Mucosa of descending colon (tissue), 3 donors: ENCODE measurements at regions not wholly inside any gene's neighbourhood (a gene's known extent, or its start where the extent isn't known, plus 50 kb on each side); places are given as distances from the start of the nearest gene placed in this dataset.

Source experiments
- ATAC-seq: fragments of 200-7000 bp; cut with Tn5 transposase; one replicate; pipeline ENCODE4 v1.9.1; 2020; ENCODE audit warnings: mild to moderate bottlenecking, moderate library complexity
- DNase-seq, 3 donors: peaks; one replicate each; pipeline ENCODE4 v3.0.0-alpha.2; 2020
- H3K36me3 ChIP-seq: fragments of 200-600 bp; one replicate; pipeline ENCODE4 v1.8.0; 2021; ENCODE audit warnings: low read depth, mild to moderate bottlenecking
- H3K4me1 ChIP-seq: fragments of 200-600 bp; one replicate; pipeline ENCODE4 v1.8.0; 2021; ENCODE audit warnings: low read depth, mild to moderate bottlenecking
- H3K4me3 ChIP-seq: fragments of 200-600 bp; one replicate; pipeline ENCODE4 v1.8.0; 2021; ENCODE audit warnings: mild to moderate bottlenecking
- H3K9me3 ChIP-seq: fragments of 200-600 bp; one replicate; pipeline ENCODE4 v1.8.0; 2021; ENCODE audit warnings: mild to moderate bottlenecking
- CTCF ChIP-seq: fragments of 200-600 bp; IDR thresholded peaks from one replicate; pipeline ENCODE4 v1.8.0; 2022; ENCODE audit warnings: antibody characterized with exemption, mild to moderate bottlenecking
- intact Hi-C, 2 donors: fragments of 100-400 bp; cut with DNase I in 1 of 2; cut with micrococcal nuclease in 1 of 2; formaldehyde crosslinking; loops; one replicate each; pipeline versions ENCODE4 v1.11.0 to v1.11.1; 2022; cut with DNase I, micrococcal nuclease
- donor health status: DM: no; HTN: no; CAD: no; lungs with moderate emphysema.
- donor health status: DM: no; HTN: no; CAD: no.
- donor health status: DM: no; HTN: yes; CAD: no.

DNA sequence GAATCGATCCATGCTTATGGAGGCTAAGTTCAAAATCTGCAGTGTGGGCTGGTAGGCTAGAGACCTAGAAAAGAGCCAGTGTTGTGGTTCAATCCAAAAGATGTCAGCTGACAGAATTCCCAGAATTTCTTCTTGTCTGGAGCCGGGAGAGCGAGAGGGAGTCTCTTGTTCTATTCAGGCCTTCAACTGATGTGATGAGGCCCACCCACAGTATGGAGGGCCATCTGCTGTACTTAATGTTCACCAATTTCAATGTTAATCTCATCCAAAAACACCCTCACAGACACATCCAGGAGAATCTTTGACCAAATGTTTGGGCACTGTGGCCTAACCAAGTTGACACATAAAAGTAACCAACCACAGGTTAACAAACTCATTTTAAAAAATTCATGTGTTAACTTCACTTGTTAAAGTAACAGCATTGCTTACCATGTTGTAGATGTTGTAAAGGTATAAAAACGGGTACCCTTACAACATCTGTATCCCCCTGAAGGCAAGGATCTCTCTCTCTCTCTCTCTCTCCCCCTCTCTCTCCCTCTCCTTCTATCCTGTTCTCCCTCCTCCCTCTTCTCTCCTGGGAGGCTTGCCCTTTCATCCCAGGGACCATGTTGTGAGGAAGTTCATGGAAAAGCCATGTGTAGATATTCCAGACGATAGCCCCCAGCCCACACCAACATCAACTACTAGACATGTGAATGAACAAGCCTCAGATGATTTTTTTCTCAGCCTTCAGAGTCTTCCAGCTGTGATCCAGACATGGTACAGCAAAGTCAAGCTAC lies 66.4 kb upstream of the CHD2 start:
- no peak for ATAC-seq
- Histone ChIP-seq H3K9me3 (no peaks in the 10 kb centered on the region), H3K4me3 (no peak overlapping the region), H3K36me3 (no peaks in the 10 kb centered on the region), H3K4me1 (peaks cover 24% of the 10 kb centered on the region)
- no peak for TF ChIP-seq CTCF
- DNase-seq: no peak
- intact Hi-C loops: no loop called here

DNA sequence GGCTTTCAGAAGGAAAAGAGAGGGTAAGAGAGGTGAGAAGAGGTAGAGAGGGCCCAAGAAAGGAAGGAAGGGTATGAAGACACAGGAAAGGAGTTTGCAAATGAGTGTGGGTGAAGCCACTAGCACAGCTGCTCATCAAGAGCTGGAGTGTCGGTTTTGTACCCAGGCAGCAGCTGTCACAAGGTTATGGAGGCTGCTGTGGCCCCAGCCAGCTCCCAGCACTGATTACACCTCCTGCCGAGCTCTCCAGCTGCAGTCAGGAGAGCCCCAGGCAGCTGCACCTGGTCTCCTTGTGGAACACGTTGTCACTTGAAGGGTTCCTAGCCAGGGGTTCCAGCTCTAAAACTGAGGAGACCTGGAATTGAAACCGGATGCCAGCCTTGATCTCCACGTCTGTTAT lies 60.4 kb upstream of the CHD2 start:
- peak in 1 of 3 donors; percentile 53 for DNase-seq
- no peak for TF ChIP-seq CTCF
- peaks cover 3% of the 10 kb centered on the region for H3K4me1 ChIP-seq
- ATAC-seq: peak; percentile 76
- H3K4me3 ChIP-seq: no peak overlapping the region
- no peaks in the 10 kb centered on the region for H3K9me3 ChIP-seq
- intact Hi-C loops: no loop called here
- H3K36me3 ChIP-seq: no peaks in the 10 kb centered on the region

DNA sequence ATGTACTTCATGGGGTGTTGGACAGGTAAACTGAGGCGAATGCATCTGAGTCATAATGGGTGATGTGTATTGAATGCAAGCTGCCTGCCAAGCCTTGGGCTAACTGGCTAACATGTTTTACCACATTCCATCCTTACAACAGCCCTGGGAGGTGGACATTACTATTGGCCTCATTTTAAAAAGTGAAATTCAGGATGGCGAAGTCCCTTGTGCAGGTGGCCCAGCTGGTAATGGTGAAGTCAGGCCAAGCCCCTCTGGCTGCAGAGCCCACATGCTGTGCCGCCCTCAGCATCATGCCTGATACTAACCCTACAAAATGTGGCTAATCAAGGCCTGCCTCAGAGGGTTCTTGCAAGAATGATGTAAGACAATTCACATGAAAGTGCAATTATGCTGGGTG lies 60.0 kb upstream of the CHD2 start:
- H3K4me3 ChIP-seq: no peak overlapping the region
- intact Hi-C loops: no loop called here
- ATAC-seq: peak; percentile 16
- peaks cover 6% of the 10 kb centered on the region for H3K4me1 ChIP-seq
- H3K9me3 ChIP-seq: no peaks in the 10 kb centered on the region
- TF ChIP-seq CTCF: no peak
- H3K36me3 ChIP-seq: no peaks in the 10 kb centered on the region
- DNase-seq: peak in 1 of 3 donors; percentile 29

GRCh38 chr15:92843326-92843725 lies 56.8 kb upstream of the CHD2 start:
- Histone ChIP-seq H3K4me3 (no peak overlapping the region), H3K9me3 (no peaks in the 10 kb centered on the region), H3K36me3 (no peaks in the 10 kb centered on the region), H3K4me1 (peaks cover 10% of the 10 kb centered on the region)
- TF ChIP-seq CTCF: no peak
- peak in 1 of 3 donors; percentile 21 for DNase-seq
- intact Hi-C loops: no loop called here
- no peak for ATAC-seq

DNA sequence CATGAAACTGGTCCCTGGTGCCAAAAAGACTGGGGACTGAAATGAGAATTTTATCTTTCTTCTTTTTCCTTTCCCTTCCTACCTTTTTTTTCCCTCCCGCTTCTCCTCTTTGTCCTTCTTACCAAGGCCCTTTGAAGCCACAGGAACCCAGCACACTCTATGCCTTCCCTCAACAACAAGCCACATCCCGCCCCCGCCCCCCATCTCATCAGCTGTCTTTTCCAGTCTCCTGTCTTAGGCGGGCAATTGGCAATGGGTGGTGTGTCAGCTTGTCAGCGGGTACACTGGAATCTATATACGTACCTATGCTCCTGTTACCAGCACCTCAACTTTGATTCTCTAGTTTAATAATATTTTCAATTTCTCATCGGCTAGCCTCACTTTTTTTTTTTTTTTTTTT lies 56.3 kb upstream of the CHD2 start:
- H3K4me1 ChIP-seq: peaks cover 10% of the 10 kb centered on the region
- no peak for TF ChIP-seq CTCF
- no peaks in the 10 kb centered on the region for H3K36me3 ChIP-seq
- no peak overlapping the region for H3K4me3 ChIP-seq
- DNase-seq (no peak), ATAC-seq (no peak)
- intact Hi-C loops: no loop called here
- no peaks in the 10 kb centered on the region for H3K9me3 ChIP-seq
